DOHH2 (cell line): ENCODE measurements at regions not wholly inside any gene's neighbourhood (a gene's known extent, or its start where the extent isn't known, plus 50 kb on each side); places are given as distances from the start of the nearest gene placed in this dataset.

ENCODE experiments used
- EZH2phosphoT487 ChIP-seq: fragments of 200-600 bp; sonication (generic); IDR thresholded peaks from 2 replicates; pipeline ENCODE4 v1.6.1; 2017; ENCODE audit warnings: borderline replicate concordance, mild to moderate bottlenecking, antibody characterized with exemption, low read length, moderate library complexity, mixed read lengths
- TF ChIP-seq, protein P1 (sequence below): fragments of 200-600 bp; sonication (generic); IDR thresholded peaks from one replicate; pipeline ENCODE4 v1.5.1; 2014; ENCODE audit warnings: antibody characterized with exemption, mild to moderate bottlenecking, low read depth, low read length; ENCODE audit not compliant: poor library complexity, severe bottlenecking

DNA sequence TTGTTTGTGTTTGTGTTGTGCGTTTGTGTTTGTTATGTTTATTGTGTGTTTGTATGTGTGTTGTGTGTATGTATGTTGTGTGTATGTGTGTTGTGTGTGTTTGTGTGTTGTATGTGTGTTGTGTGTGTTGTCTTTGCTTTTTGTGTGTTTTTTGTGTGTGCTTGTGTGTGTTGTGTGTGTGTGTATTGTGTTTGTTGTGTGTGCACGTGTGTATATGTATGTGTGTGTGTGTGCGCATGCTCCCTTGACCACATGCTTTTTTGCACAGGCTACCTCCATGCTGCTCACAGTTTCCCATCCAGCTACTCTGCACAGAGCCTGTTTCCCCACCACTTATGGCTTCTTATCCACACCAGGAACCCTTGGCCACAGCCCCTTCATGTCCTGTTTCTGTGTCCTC is 720.0 kb upstream of the ADAMTS16 start:
- TF ChIP-seq, protein P1, sequence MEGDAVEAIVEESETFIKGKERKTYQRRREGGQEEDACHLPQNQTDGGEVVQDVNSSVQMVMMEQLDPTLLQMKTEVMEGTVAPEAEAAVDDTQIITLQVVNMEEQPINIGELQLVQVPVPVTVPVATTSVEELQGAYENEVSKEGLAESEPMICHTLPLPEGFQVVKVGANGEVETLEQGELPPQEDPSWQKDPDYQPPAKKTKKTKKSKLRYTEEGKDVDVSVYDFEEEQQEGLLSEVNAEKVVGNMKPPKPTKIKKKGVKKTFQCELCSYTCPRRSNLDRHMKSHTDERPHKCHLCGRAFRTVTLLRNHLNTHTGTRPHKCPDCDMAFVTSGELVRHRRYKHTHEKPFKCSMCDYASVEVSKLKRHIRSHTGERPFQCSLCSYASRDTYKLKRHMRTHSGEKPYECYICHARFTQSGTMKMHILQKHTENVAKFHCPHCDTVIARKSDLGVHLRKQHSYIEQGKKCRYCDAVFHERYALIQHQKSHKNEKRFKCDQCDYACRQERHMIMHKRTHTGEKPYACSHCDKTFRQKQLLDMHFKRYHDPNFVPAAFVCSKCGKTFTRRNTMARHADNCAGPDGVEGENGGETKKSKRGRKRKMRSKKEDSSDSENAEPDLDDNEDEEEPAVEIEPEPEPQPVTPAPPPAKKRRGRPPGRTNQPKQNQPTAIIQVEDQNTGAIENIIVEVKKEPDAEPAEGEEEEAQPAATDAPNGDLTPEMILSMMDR, result no peak
- TF ChIP-seq EZH2phosphoT487, result no peak
